Non-pigmented ciliary epithelial cell (primary cell): ENCODE measurements at regions not wholly inside any gene's neighbourhood (a gene's known extent, or its start where the extent isn't known, plus 50 kb on each side); places are given as distances from the start of the nearest gene placed in this dataset.
"Not testable (repeated sequence)": the region's sequence is repeated elsewhere in the genome, so short reads cannot be mapped to it uniquely, and the experiment has no call there.

Experiments
- DNase-seq: peaks from one replicate; pipeline ENCODE4 v3.0.0-alpha.2; 2010; ENCODE audit warnings: low read depth

DNA sequence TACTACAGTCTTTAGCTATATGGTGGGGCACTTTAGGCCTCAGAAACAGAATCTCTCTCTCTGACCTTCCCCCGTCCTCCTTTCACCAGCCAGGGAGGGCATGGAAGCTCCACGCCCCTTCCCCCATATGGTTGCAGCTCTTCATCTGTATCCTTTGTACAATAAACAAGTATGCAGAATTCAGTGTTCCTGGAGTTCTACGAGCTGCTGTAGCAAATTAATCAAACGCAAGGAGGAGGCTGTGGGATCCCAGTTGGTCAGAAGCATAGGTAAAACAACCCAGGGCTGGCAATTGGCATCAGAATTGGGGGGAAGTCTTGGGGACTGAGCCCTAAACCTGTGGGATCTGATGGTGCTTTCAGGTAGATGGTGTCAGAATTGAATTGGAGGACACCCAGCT lies 163.7 kb upstream of the NLRP1 start:
- DNase-seq, result no peak

DNA sequence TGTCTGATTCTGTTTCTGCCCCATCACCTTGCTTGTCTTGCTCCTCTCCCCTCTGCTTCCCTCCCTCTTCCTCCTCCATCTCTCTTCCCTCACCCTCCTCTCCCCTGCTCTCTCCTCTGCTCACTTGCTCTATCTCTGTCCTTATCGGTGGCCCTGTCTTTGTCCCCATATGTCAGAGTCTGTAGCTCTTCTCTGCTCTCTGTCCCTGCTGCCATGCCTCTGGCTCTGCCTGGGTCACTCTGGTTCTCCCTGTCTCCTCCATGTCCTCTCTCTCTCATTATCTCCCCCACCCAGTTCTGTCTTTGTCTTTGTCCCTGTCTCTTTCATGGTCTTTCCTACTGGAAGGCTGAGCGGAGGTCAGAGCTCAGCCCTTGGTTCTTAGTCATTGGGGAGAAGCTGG lies 169.1 kb upstream of the NLRP1 start:
- no peak for DNase-seq

DNA sequence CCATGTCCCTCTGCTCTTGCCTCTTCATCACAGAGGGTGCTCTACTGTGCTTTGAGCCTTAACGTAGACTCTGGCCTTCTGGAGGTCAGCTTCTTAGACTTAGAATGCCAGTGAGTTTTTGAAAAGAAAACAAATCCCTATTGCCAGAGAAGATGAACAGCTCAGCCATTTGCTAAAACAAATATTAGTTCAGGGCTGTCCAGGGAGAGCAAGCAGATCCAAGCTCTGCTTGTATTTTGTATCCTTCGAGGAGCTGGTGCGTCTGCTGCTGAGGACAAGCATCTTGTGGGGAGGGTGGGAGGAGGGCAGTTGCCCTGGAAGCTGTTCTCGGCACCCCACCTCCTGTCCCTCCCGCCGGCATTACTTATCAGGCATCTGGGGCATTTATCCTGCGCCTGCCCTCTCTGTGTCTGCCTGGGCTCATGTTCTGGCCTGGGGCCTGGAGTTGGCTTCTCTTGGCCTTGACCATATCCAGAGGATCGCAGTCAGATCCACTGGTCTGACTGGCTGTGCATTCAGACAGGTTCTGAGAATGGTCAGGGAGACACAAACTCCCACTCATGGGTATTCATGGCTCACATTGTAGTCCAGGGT lies 173.1 kb upstream of the NLRP1 start:
- DNase-seq, result no peak

DNA sequence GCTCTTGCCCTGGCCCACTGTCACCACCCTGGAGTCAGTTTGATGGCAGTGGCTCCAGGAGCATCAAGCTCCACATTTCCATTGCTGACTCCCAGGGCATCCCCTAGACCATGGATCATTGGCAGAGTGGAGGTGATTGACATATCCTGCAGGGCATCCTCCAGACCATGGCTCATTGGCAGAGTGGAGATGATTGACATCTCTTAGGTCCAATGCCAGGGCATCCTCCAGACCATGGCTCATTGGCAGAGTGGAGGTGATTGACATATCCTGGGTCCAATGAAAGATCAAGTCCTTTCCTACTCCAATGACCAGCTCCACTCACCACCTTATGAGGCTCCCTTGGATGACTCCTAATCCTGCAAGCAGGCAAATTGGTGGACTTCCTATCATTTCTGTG lies 174.3 kb upstream of the NLRP1 start:
- DNase-seq, result no peak

DNA sequence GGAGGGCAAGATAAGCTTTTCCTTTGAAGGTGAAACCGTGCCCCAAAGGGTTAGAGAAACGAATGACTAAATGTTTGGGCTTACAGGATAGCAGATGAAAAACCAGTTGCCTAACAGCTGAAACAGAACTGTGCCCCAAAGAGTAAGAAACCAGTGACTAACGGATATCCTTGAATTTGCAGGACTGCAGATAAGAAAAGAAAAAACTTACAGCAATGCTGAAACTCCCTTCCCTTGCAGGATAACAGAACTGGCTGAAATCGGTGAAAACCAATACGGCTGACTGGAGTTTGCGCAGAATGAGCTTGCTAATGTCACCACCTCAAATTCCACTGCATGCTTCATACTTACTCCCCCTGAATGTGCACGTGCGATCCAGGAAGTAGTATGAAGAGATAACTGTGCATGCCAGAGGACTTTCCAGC lies 175.2 kb upstream of the NLRP1 start:
- DNase-seq, result no peak

DNA sequence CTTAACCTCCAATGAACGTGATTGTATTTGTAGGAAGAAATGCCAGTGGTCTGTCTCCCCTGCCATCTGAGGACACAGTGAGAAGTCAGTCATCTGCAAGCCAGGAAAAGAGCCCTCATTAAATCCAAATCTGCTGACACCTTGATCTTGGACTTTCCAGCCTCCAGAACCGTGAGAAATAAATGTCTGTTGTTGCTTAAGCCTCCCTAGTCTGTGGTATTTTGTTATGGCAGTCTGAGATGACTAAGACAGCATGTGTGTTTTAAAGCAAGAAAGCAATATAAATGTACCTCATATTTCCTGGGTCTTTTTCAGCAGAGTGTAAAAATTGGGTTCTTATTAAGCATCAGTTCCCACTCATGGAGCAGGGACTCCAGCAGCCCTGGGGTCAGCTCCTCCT lies 177.9 kb upstream of the NLRP1 start:
- DNase-seq, result no peak

DNA sequence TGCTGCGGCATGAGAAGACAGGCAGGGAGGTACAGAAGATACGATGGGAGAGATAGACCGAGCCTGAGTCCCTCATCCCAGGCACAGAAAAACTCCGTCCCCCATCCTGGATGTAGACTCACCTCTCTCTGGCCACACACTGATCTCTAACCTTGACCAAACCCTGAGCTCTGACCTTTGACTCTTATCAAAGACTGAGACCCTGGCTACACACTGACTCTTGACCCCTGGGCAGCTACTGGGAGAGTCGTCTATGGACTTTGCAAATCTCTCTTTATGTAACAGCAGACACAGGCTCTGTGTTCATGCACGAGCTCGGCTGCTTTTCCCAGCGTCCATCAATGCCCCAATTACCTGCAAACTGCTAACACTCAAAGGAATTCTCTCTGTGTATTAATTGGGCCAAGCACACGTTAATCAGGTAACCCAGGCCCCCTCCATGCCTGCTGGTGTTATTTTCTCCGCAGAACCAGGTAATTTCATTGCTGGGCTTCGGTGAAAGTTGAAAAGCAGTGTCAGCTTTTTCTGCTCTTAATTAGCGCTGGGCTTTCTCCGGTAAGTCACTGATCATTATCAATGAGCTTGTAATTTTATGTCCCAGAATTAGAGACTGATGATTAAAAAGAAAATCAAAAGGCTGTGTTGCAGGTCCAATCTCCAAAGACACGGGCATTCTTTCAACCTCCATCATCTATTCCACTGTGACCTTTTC lies 179.4 kb upstream of the NLRP1 start:
- DNase-seq, result no peak

DNA sequence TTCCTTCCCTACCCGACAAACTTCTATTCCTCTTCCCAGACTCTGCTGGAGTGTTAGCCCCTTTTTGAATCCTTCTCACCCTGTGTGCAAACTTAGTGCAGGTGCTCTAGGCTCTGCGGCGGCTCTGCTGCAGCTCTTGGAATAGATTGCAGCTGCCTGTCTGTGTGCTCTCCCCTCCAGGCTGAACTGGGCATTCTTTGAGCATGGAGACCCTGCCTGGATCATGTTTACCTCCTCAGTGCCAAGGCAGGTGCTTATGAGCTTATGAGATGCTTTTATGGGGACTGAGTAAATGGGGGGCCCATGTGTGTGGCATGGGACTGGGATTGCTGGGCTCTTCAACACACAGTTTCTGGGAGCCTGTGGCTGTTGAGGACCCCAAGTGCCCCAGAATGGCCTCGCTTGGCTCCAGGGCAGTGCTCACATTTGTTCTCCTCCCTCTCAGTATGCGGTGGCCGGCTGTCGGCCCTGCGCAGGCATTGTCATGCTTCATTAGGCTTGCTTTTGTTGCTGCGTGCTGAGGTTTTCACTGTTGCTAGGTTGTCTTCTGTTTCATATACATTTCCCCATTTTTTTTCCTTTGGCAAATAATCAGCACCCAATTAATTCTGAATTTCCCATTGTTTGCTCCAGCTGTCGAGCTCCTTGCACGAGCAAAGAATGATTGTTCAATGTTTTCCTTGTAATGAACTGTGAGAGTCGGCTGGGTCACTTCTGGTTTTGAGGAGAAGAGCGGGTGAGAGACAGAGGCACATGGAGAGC lies 185.5 kb upstream of the NLRP1 start:
- no peak for DNase-seq

DNA sequence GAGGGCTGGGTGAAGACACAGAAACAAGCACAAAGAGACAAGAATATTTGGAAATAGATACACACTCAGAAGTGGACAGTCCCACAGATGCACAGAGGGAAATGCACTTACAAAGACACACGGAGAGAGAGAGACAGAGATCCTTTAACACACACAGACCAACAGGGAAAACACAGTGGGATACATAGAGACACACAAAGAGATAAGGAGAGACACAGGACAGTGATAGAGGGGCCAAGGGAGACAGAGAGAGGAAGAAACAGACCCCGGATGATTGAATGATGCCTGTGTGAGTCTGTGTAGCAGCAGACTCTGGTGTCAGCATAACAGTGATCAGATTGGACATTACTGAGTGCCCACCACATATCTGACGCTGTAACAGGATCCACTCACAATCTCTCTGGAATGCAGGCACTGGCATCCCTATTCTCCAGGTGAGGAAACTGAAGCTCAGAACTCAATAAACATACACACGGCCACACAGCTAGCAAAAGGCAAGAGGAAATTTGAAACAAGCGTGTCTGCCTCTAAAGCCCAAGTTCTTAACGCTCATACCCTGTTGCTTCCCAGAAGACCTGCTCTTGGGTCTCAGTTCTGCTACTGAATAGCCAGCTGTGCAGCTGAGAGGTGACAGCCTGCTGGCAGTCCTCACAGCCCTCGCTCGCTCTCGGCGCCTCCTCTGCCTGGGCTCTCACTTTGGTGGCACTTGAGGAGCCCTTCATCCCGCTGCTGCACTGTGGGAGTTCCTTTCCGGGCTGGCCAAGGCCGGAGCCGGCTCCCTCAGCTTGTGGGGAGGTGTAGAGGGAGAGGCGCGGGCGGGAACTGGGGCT lies 186.3 kb upstream of the NLRP1 start:
- DNase-seq, result no peak

DNA sequence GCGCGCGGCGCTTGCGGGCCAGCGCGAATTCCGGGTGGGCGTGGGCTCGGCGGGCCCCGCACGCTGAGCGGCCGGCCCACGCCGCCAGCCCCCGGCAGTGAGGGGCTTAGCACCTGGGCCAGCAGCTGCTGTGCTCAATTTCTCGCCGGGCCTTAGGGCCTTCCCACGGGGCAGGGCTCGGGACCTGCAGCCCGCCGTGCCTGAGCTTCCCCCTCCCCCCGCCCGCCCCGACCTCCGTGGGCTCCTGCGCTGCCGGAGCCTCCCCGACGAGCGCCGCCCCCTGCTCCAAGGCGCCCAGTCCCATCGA lies 186.9 kb upstream of the NLRP1 start:
- DNase-seq, result not testable (repeated sequence)

DNA sequence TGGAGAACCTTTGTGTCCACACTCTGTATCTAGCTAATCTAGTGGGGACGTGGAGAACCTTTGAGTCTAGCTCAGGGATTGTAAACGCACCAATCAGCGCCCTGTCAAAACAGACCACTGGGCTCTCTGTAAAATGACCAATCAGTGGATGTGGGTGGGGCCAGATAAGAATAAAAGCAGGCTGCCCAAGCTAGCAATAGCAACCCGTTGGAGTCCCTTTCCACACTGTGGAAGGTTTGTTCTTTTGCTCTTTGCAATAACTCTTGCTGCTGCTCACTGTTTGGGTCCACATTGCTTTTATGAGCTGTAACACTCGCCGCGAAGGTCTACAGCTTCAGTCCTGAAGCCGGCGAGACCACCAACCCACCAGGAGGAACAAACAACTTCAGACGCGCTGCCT lies 187.7 kb upstream of the NLRP1 start:
- DNase-seq, result not testable (repeated sequence)

DNA sequence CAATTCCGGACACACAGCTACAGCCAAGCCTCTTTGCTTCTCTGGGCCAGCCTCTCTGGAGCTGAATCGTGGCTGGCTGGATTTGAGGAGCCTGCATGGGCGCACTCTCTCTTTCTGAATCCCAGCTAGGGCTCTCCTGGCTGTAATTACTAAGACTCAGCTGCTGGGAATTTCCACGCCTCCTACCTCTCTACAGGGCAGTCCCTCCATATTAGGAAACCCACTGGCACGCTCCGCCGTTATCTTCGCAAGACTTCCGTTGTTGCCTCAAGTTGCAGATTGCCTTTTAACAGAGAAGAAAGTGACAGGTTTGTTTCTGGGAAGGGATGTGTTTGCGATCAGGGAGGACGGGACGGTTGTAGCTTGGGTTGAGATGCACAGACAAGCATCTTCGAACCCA lies 188.4 kb upstream of the NLRP1 start:
- DNase-seq, result no peak

DNA sequence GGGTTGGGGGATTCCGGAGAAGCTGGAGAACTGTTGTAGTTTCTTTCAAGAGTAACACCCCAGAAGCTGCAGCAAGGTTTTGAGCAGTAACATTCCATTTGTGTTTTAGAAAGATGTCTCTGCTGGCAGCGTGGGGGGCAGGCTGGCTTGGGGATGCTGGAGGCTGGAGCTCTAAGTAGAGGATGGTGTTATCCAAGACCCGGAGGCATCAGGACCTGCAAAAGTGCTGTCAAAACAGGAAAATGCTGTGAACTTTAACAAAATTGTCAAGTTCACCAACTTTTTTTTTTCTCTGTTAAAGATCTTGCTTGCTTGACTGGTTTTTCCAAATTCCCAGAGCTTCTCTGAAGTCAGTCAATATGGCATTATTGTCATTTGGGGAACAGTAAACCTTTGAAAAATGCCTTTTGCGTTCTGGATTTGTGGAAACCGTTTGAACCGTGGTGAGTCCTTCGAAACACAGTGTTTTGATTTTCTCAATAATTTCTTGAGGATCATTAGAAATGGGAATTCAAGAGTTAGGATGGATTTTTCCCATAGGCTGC lies 189.6 kb upstream of the NLRP1 start:
- no peak for DNase-seq

DNA sequence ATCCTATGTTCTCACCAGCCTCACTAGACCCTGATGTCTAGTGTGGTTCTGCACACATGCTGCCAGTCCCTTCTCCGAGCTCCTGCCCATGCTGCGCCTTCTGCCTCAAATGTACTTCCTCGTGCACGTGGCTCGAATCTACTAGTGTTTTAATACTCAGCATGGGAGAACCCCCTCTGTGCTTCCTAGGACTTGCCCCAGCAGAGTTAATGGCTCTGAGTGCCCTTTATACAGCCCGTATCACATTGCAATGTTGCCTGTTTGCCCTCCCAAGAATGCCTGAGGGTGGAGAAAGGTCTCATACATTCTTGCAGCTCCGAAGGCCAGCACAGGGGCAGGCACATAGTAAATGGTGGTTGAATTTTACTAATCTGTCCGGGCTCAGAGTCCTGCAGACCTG lies 190.8 kb upstream of the NLRP1 start:
- DNase-seq, result no peak

DNA sequence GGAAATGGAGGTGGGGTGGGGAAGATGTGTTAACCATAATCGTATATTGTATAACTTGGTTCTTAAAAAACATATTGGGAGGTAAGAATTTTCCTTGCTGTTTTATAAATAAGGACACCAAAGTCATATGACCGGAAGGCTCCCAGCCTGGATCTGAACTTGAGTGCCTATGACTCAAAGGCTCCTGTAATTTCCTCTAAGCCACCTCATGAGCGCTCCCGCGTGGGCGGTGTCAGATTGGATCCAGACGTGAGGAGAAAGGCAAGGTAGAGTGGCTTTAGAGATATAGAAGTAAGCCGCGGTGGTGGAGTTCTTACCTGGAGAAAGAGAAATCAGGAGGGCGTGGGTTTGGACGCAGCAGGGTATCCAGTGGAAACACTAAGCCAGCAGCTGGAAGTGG lies 196.2 kb upstream of the NLRP1 start:
- DNase-seq, result peak; percentile 67

DNA sequence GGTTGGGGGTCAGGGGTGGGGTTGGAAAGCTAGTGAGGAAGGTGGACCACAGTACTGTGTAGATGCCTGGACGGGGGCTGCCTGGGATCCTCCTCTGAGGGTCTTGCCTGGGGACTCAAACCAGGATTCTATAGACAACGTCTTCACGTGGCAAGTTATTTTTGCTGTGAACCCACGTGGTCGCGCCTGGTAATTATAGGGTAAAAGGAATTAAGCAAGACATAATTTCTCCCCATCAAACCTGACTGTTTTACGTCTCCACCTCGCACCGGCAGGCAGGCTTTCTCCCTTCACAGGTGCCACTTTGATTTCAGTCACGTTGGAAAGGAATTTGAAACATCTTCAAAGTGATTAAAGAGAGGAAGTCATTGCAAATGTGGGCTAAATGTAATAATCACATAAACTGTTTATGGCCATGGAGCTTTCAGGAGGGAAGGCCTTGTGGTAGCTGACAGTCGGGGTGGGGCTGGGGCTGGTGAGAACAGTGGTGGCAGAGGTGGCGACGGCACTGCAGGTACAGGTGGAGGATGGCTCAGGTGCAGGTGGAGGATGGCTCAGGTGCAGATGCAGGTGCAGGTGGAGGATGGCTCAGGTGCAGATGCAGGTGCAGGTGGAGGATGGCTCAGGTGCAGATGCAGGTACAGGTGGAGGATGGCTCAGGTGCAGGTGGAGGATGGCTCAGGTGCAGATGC lies 197.1 kb upstream of the NLRP1 start:
- no peak for DNase-seq

DNA sequence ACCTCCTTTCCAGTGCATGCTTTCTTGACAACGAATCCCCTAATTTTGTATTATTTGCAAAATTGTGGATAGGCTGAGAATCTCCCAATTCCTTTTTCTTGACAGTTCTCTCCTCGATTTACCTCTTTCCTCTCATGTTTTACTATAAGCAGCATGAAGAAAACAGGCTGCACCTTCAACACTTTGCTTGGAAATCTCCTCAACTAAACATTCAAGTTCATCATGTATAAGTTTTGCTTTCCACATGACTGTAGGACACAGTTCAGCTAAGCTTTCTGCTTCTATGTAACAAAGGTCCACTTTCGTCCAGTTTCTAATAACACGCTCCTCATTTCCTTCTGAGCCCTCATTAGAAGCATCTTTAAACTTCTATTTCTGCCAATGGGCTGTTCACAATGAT lies 199.0 kb upstream of the NLRP1 start:
- no peak for DNase-seq

DNA sequence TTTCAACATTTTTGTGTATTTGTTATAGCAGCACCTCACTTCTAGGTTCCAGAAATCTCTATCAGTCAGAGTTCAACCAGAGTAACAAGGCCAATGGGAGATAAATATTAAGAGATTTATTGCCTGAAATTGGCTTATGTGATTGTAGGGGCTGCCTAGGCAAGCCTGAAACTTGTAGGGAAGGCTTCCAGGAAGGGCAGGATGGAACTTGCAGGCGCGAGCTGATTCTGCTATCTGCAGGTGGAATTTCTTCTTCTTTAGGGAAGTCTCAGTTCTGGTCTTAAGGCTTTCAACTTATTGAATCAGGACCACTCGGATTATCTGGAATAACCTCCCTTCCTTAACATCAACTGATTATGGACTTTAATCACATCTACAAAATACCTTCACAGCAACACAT lies 199.5 kb upstream of the NLRP1 start:
- no peak for DNase-seq

DNA sequence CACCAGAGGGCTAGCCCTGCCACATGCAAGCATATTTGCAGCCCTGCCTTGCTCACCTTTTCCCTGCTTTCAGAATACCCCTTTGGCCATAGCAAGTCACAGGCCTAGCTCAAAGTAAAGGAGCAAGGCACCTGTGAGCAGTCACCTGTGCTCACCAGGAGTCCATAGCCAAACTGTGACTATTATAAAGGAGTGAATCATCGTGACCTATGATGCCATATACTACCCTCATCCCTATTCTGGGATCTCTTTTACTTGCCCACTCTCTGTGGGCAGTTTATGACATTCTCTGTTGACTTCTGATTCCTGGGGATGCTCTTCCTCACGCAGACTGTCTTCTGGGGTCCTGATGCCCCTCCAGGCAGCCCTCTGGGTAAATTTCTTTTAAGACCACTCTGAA lies 200.5 kb upstream of the NLRP1 start:
- no peak for DNase-seq

DNA sequence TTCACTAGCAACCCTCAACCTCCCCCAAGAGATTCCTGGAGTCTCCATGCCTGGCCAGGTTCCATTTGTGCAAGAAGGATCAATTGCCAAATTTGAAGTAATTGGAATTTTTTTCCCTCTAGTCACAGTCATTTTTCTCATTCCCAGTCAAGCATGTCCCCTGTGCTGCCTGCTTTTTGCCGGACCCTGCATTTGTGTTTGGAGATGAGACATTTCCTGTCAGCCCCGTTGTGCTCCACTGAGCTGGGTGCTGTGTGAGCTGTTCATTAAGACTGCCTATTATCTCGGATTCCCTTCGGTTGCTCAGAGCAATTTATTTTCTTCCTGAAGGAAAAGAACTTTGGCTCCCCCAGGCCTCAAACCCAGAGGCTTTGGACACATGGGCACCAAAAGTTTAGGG lies 201.0 kb upstream of the NLRP1 start:
- no peak for DNase-seq

DNA sequence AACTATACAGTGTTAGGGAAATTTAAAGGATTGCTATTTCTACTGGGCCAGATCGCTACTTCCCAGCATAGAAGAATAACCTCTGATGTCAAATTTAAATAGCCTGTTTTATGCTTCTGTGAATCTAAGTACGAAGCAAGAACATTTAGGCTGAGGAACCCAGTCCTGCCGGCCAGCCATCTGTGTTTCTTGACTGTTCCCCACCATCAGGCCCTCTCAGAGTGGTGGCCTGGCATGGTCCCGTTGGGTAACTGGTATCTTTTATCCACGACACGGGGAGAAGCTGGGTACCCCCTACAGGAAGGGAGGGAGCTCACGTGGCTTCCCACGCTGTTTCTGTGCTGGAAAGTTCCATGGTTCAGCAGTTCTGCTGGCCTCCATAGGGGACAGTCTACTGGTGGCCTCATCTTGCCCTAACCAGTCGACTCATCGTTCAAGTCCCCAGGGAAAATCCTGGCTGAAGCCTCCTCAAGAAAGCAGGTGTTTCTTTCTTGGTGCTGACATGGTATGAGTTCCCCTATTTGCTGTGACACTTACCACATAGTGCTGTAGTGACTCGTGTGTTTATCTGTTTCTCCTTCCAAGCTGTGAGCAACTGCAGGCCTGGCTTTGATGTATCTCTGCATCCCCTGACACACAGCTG lies 201.7 kb upstream of the NLRP1 start:
- no peak for DNase-seq
